Stomach (tissue), 4 donors: ENCODE measurements at regions not wholly inside any gene's neighbourhood (a gene's known extent, or its start where the extent isn't known, plus 50 kb on each side); places are given as distances from the start of the nearest gene placed in this dataset.

Source experiments
- POLR2A ChIP-seq, 4 donors: fragments of 450-650 bp; IDR thresholded peaks; one replicate each; pipeline ENCODE4 v1.6.1; 2016; ENCODE audit warnings: antibody characterized with exemption in 4 of 4, control low read depth in 2 of 4, mild to moderate bottlenecking in 1 of 4, moderate library complexity in 1 of 4
- POLR2AphosphoS5 ChIP-seq, 3 donors: sonication (generic); formaldehyde crosslinking; IDR thresholded peaks; one replicate each; pipeline ENCODE4 v1.6.1; 2016; ENCODE audit warnings: antibody characterized with exemption in 3 of 3
- TF ChIP-seq, protein P1 (sequence below), 7 experiments: fragments of 450-650 bp in 4 of 7; fragments of 200-600 bp in 3 of 7; sonication (generic) in 3 of 7; IDR thresholded peaks; one replicate each; pipeline ENCODE4 v1.5.1; 2016 to 2019; ENCODE audit warnings: antibody characterized with exemption in 7 of 7, control low read depth in 2 of 7, mild to moderate bottlenecking in 1 of 7

DNA sequence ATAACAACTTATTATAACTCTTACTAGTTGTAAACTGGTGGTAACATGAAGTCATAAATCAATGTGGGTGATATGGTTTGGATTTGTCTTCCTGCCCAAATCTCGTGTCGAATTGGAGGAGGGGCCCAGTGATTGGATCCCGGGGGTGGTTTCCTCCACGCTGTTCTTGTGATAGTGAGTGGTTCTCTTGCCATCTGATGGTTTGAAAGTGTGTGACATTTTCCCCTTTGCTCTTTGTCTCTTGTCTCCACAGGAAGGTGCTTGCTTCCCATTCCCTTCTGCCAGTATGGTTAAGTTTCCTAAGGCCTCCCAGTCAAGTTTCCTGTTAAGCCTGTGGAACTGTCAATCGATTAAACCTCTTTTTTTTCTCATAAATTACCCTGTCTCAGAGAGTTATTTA lies 321.6 kb downstream of the DSEL start:
- no peak for TF ChIP-seq POLR2AphosphoS5 (IDR thresholded peaks at IDR 0.05)
- TF ChIP-seq, protein P1, sequence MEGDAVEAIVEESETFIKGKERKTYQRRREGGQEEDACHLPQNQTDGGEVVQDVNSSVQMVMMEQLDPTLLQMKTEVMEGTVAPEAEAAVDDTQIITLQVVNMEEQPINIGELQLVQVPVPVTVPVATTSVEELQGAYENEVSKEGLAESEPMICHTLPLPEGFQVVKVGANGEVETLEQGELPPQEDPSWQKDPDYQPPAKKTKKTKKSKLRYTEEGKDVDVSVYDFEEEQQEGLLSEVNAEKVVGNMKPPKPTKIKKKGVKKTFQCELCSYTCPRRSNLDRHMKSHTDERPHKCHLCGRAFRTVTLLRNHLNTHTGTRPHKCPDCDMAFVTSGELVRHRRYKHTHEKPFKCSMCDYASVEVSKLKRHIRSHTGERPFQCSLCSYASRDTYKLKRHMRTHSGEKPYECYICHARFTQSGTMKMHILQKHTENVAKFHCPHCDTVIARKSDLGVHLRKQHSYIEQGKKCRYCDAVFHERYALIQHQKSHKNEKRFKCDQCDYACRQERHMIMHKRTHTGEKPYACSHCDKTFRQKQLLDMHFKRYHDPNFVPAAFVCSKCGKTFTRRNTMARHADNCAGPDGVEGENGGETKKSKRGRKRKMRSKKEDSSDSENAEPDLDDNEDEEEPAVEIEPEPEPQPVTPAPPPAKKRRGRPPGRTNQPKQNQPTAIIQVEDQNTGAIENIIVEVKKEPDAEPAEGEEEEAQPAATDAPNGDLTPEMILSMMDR (IDR thresholded peaks at IDR 0.05) = no peak
- no peak for TF ChIP-seq POLR2A (IDR thresholded peaks at IDR 0.05)
